Activated naive CD8-positive, alpha-beta T cell treated with anti-CD3 and anti-CD28 coated beads for 36 hours (primary cell): ENCODE measurements at regions not wholly inside any gene's neighbourhood (a gene's known extent, or its start where the extent isn't known, plus 50 kb on each side); places are given as distances from the start of the nearest gene placed in this dataset.
"Not testable (repeated sequence)": the region's sequence is repeated elsewhere in the genome, so short reads cannot be mapped to it uniquely, and the experiment has no call there.

Experiments
- DNase-seq: peaks from one replicate; pipeline ENCODE4 v3.0.0; 2021
- H3K27ac Mint-ChIP-seq: one replicate; pipeline ENCODE4 v1.8.0; 2022; ENCODE audit warnings: mild to moderate bottlenecking, moderate library complexity, mixed read lengths
- H3K27me3 Mint-ChIP-seq: one replicate; pipeline ENCODE4 v1.8.0; 2022; ENCODE audit warnings: mild to moderate bottlenecking, mixed read lengths
- H3K36me3 Mint-ChIP-seq: one replicate; pipeline ENCODE4 v1.8.0; 2021; ENCODE audit warnings: mild to moderate bottlenecking, mixed read lengths
- H3K4me1 Mint-ChIP-seq: one replicate; pipeline ENCODE4 v1.8.0; 2021; ENCODE audit warnings: mixed read lengths
- H3K4me3 Mint-ChIP-seq: one replicate; pipeline ENCODE4 v1.8.0; 2022; ENCODE audit warnings: mild to moderate bottlenecking, moderate library complexity, mixed read lengths
- H3K9me3 Mint-ChIP-seq: one replicate; pipeline ENCODE4 v1.8.0; 2022; ENCODE audit warnings: mixed read lengths

DNA sequence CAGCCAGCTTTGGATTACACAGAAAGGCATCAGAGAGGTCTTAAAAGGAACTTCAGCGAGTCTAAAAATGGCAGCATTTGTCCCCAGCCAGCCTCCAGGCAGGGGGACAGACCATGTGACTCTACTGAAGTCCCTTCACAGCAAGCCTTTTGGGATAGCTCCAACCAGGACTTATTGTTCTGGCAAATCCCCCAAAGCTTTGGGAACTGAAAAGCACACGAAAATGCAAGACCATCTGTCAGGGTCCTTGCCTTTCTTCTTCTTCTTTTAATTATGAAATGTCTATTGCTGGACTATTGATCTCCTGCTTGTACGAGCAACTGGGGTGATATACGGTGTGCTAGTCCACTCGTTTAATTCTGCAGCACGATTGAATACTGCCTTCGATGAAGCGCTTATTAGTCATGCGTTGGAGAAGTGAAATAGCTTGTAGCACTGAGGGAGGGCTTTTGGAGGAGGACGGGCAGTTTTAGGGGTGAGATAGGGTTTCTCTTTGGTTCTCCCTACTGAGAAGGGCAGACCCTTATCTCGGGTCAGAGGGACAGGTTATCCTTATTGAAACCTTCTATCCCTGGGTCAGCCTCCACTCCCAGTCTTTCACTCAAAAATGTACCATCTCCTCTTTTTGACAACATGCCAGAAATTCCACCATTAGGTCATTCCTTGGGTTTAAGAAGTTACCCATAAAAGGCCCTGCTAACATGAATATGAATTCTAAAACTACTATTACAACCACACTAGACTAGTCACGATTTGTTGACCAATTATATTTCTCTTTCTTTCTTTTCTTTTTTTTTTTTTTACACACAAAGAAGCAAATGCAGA lies 416.4 kb downstream of the MIAT start:
- peaks cover 32% of the 10 kb centered on the region for H3K27me3 Mint-ChIP-seq
- H3K4me1 Mint-ChIP-seq = no peaks in the 10 kb centered on the region
- no peak overlapping the region for H3K27ac Mint-ChIP-seq
- no peak for DNase-seq
- H3K4me3 Mint-ChIP-seq = no peak overlapping the region
- H3K36me3 Mint-ChIP-seq = no peaks in the 10 kb centered on the region
- H3K9me3 Mint-ChIP-seq = peaks cover 2% of the 10 kb centered on the region

DNA sequence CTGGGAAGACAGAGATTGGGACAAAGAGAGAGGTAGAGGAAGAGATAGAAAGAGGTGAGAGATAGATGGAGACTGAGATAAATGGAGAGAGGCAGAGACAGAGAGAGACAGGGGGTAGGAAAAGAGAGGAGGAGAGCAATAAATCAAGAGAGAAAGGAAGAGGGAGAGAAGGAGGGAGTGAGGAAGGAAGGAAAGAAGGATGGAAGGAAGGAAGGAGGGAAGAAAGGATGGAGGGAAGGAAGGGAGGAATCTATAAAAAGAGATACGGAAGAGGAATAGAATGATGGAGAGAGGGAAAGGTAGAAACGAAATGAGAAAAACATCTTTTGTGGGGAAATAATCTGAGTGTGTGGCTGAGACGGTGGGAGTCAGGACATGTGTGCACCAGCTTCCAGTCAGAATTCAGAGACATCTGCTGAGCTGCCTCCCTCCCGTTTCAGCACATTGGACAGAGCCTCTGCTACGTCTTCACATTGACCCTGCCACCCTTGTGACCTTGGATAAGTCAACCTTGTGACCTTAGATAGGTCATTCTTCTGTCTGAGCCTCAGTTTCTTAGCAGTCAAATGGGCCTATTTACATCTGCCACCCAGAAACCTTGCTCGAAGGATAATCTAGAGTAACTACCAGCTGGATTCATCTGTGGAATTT lies 417.8 kb downstream of the MIAT start:
- Mint-ChIP-seq H3K4me3 (no peak overlapping the region), H3K27me3 (peaks cover 29% of the 10 kb centered on the region), H3K4me1 (no peaks in the 10 kb centered on the region), H3K36me3 (no peaks in the 10 kb centered on the region), H3K27ac (no peak overlapping the region), H3K9me3 (peaks cover 2% of the 10 kb centered on the region)
- DNase-seq = no peak

DNA sequence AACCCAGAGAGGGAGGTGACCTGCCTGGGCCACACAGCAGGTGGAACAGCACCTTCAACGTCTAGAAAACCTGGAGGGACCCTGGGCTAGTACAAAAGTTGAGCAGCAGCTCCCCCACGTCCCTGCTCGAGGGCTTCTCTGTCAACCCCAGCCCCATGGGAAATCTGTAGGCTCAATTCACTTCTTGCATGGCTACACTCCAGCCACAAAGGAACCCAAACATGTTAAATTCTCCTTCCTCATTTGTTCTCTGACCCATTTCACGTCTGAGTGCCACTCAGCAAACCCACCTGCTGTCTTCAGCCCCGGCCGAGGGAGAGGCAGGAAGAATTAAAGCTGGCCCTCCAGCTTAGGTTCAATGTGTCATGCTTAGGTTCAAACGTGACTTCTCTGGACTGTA lies 418.5 kb downstream of the MIAT start:
- H3K9me3 Mint-ChIP-seq = peaks cover 2% of the 10 kb centered on the region
- no peak for DNase-seq
- no peak overlapping the region for H3K4me3 Mint-ChIP-seq
- no peak overlapping the region for H3K27ac Mint-ChIP-seq
- H3K27me3 Mint-ChIP-seq = peaks cover 30% of the 10 kb centered on the region
- H3K4me1 Mint-ChIP-seq = no peaks in the 10 kb centered on the region
- no peaks in the 10 kb centered on the region for H3K36me3 Mint-ChIP-seq

DNA sequence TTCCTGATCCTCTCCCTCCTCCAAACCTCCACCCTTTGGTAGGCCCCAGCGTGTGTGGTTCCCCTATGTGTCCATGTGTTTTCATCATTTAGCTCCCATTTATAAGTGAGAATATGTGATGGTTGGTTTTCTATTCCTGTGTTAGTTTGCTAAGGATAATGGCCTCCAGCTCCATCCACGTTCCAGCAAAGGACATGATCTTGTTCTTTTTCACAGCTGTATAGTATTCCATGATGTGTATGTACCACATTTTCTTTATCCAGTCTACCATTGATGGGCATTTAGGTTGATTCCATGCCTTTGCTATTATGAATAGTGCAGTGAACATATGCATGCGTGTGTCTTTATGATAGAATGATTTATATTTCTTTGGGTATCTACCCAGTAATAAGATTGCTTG lies 420.7 kb downstream of the MIAT start:
- H3K4me3 Mint-ChIP-seq, H3K36me3 Mint-ChIP-seq, H3K27ac Mint-ChIP-seq, H3K9me3 Mint-ChIP-seq, DNase-seq, H3K4me1 Mint-ChIP-seq: not testable (repeated sequence)
- H3K27me3 Mint-ChIP-seq = peaks cover 19% of the 10 kb centered on the region

DNA sequence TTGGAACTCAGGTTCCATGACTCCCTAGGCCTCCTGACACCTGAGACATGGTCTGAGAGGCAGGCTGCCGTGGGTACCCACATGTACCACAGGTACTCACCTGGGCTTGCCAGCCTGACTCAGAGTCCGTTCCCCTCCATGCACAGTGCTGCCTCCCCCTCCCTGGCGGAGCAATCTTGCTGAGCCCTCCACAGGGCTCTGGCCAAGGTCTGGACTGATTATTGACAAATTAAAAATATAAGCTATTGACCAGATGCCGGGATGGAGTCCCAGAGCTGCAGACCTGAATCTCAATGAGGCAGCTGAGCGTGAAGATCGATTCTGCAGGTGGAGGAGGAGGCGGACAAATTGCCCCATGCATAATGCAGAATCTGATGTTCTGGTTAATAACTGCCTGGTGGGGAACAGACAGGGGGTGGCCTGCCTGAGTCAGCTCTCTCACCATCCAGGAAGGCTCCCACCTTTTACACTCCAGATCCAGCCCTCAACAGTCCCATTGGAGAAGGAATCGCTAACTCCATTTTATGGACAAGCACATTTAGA lies 422.7 kb downstream of the MIAT start:
- Mint-ChIP-seq H3K36me3 (no peaks in the 10 kb centered on the region), H3K27ac (no peak overlapping the region), H3K27me3 (peaks cover 8% of the 10 kb centered on the region), H3K9me3 (peaks cover 2% of the 10 kb centered on the region), H3K4me1 (no peaks in the 10 kb centered on the region), H3K4me3 (no peak overlapping the region)
- no peak for DNase-seq

DNA sequence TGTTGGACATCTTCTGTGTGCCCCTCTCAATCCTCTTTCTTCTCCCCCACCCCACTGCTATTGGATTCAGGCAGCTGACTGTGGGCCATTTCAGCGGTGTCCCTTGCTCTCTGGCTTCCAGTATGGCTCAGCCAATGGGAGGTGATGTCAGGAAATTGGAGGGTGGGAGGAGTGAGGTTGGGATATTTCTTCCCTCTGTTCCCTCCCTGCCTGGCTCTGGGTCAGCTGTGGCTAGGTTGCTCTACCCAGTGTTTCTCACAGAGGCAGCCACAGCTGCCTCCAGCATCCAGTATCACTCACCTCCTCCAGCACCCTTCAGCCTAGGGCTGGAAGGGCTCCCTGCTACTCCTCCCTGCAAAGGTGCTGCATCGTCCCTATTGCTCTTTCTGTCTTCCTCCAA lies 423.5 kb downstream of the MIAT start:
- H3K36me3 Mint-ChIP-seq = no peaks in the 10 kb centered on the region
- no peak for DNase-seq
- H3K27me3 Mint-ChIP-seq = peaks cover 7% of the 10 kb centered on the region
- H3K27ac Mint-ChIP-seq = no peak overlapping the region
- H3K4me1 Mint-ChIP-seq = no peaks in the 10 kb centered on the region
- H3K4me3 Mint-ChIP-seq = no peak overlapping the region
- H3K9me3 Mint-ChIP-seq = peaks cover 2% of the 10 kb centered on the region

DNA sequence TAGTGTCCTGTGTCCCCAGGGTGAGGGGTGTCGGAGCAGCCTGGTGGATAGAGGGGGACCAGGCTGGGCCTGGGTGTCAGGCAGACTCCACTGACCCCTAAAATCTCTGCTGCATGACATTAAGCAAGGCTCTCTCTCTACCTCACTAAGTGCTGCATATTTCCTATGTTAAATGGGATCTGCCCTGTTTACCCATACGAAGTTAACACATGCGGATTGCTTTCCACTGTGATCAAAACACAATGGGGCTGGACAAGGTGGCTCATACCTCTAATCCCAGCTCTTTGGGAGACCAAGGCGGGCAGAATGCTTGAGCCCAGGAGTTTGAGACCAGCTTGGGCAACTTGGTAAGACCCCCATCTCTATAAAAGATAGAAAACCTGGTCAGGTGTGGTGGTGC lies 426.2 kb downstream of the MIAT start:
- no peaks in the 10 kb centered on the region for H3K36me3 Mint-ChIP-seq
- H3K27me3 Mint-ChIP-seq = peaks cover 14% of the 10 kb centered on the region
- no peak for DNase-seq

DNA sequence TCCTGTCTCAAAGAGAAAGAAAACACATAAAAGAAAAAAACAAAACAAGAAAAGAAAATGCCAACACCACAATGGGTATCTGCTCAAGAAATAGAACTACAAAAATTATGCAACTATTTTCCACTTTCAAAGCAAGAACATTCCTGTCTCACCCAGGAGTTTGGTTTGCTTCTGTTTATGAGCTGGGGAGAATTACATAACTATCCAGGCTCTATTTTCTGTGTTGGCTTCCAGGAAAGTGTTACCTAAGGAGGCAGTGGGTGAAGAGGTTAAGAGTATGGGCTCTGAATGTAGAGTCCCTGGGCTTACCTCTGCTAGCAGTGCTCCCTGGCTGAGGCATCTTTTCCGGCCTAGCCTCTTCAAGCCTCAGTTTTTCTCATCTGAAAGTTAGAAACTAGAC lies 426.7 kb downstream of the MIAT start:
- H3K27ac Mint-ChIP-seq = no peak overlapping the region
- H3K36me3 Mint-ChIP-seq = no peaks in the 10 kb centered on the region
- no peak overlapping the region for H3K4me3 Mint-ChIP-seq
- H3K27me3 Mint-ChIP-seq = peaks cover 14% of the 10 kb centered on the region
- no peak for DNase-seq
- no peaks in the 10 kb centered on the region for H3K4me1 Mint-ChIP-seq
- H3K9me3 Mint-ChIP-seq = no peaks in the 10 kb centered on the region

More for the DNA sequence above, 426.2 kb downstream of the MIAT start:
- Mint-ChIP-seq H3K9me3 (no peaks in the 10 kb centered on the region), H3K4me1 (no peaks in the 10 kb centered on the region), H3K4me3 (no peak overlapping the region), H3K27ac (no peak overlapping the region)

DNA sequence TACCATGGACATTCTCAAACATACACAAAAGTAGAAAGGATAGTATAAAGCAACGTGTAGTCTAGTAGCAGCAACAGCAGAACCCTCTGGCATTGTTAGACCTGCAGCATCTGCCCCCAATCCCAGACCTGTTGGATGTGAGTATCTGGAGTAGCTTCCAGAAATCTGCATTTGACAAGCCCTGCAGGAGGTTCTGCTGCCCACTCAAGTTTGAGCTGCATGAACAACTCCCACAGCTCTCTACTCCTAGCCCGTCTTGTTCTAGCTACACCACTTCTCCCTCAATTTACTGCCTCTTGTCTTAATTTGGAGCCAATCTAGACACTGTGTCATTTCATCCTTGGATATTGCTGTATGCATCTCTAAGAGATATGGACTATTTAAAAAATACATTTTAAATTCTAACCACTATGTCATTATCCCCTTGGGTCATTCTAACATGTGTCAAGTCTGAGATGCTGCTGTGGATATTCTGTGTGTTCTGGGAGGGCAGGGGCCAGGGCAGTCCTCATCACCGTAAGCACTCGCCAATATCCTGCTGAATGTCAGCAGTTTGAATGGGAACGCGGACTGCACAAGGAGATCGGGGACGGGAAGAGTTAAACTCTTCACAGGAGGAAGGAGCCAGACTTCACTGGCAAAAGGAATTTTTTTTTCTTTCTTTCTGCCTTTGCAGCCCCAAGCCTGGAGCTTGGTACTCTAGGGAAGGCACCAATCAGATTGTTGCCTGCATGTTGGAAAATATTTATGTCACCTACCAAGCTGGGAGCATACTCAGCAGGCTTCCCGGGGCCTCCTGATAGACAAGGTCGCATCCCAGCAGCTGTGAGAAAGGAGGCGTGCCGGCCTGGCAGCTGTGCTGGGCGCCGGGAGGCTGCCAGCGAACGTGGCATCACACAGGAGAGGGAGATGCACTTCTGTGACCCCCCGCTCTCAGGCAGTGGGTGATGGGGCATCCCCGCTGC lies 429.0 kb downstream of the MIAT start:
- H3K27ac Mint-ChIP-seq = no peak overlapping the region
- H3K36me3 Mint-ChIP-seq = no peaks in the 10 kb centered on the region
- no peak overlapping the region for H3K4me3 Mint-ChIP-seq
- H3K4me1 Mint-ChIP-seq = no peaks in the 10 kb centered on the region
- peaks cover 7% of the 10 kb centered on the region for H3K27me3 Mint-ChIP-seq
- DNase-seq = no peak
- H3K9me3 Mint-ChIP-seq = no peaks in the 10 kb centered on the region

DNA sequence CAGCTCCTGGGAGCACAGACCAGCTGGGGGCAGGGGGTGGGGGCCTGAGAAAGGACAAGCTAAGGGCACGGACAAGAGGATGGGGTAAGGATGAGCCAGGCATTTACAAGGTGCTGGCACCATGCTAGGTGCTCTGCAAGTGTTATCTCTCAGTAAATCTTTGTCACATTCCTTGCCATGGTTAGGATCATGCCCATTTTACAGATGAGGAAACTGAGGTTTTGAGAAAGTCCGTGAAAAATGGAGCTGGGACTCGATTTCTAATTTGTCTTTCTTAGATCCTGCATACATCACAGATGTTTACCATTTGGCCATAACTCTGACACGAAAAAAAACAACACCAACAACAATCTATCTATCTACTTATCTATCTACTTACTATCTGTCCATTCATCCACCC lies 429.7 kb downstream of the MIAT start:
- no peak overlapping the region for H3K27ac Mint-ChIP-seq
- no peaks in the 10 kb centered on the region for H3K4me1 Mint-ChIP-seq
- H3K4me3 Mint-ChIP-seq = no peak overlapping the region
- DNase-seq = no peak
- H3K9me3 Mint-ChIP-seq = no peaks in the 10 kb centered on the region
- peaks cover 7% of the 10 kb centered on the region for H3K27me3 Mint-ChIP-seq
- no peaks in the 10 kb centered on the region for H3K36me3 Mint-ChIP-seq

DNA sequence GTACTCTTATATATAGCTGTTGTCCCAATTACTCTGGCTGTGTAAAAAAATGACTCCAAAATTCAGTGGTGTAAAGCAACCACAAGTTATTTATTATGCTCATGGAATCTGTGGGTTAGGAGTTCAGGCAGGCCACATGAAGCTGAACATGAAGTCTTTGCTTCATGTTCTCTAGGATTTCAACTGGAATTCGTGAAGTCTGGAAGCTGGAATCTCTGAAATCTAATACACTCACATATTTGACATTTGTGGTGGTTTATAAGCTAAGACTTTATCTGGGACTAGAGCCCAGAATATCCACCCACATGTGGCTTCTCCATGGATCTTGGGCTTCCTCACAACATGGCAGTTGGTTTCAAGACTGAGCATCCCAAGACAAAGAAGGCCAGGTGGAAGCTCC lies 430.6 kb downstream of the MIAT start:
- H3K36me3 Mint-ChIP-seq = no peaks in the 10 kb centered on the region
- peaks cover 7% of the 10 kb centered on the region for H3K27me3 Mint-ChIP-seq
- no peaks in the 10 kb centered on the region for H3K9me3 Mint-ChIP-seq
- no peak for DNase-seq
- no peaks in the 10 kb centered on the region for H3K4me1 Mint-ChIP-seq
- H3K27ac Mint-ChIP-seq = no peak overlapping the region
- no peak overlapping the region for H3K4me3 Mint-ChIP-seq

DNA sequence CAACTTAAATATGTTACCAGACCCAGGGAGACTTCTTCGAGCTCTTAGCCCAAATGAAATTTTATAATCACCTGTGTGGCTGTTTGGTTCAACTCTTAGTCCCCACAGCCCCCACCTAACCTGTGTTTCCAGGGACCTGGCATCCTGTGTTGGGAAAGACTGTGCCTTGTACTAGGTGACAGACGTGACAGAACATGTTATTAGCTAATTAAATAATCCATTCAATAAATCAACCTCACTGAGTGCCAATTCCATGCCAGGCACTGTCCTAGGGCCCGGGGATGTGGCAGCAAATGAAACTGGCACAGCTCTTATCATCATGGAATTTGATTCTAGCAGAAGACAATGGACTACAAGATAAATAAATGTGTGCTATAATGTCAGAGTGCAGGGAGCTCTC lies 431.9 kb downstream of the MIAT start:
- Mint-ChIP-seq H3K9me3 (no peaks in the 10 kb centered on the region), H3K4me1 (no peaks in the 10 kb centered on the region), H3K27me3 (peaks cover 7% of the 10 kb centered on the region), H3K4me3 (no peak overlapping the region), H3K36me3 (no peaks in the 10 kb centered on the region), H3K27ac (no peak overlapping the region)
- DNase-seq = no peak

DNA sequence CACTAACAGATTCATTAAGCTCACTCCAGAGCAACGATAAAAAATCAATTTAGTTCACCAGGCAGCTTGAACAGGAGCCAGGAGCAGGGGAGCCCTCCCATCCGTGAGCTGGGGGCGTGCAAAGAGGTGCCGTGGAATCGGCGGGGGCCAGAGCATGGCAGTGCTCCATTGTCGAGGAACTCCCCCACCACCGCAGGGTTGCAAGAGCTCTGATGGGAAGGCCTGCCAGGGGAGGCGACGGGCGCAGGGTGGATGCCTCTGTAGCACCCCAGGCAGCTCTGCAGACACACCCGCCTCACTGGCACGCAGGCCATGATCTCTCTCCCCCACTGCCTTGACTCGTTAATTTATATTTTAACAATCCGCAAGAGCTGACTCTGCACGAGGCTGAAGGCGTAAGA lies 433.2 kb downstream of the MIAT start:
- Mint-ChIP-seq H3K4me1 (no peaks in the 10 kb centered on the region), H3K9me3 (no peaks in the 10 kb centered on the region), H3K36me3 (no peaks in the 10 kb centered on the region), H3K27ac (no peak overlapping the region), H3K4me3 (no peak overlapping the region), H3K27me3 (peaks cover 7% of the 10 kb centered on the region)
- DNase-seq = no peak

DNA sequence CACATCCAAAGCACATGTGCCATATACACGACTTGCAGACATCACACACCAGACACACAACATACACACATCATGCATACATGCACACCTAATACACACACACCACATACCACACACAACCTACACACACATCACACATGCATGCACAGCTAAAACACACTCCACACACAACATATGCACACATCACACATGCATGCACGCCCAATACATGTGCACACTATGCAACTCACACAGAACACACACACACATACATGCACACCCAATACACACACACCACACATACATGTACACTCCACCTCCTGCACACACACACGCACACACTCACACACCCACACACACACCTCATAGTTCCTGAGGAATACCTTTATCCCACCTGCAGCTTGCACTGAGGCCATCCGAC lies 436.0 kb downstream of the MIAT start:
- H3K4me3 Mint-ChIP-seq = no peak overlapping the region
- no peaks in the 10 kb centered on the region for H3K36me3 Mint-ChIP-seq
- H3K4me1 Mint-ChIP-seq = no peaks in the 10 kb centered on the region
- H3K9me3 Mint-ChIP-seq = no peaks in the 10 kb centered on the region
- no peak overlapping the region for H3K27ac Mint-ChIP-seq
- DNase-seq = no peak
- H3K27me3 Mint-ChIP-seq = peaks cover 3% of the 10 kb centered on the region
